ENCODE measurements at regions not wholly inside any gene's neighbourhood (a gene's known extent, or its start where the extent isn't known, plus 50 kb on each side); places are given as distances from the start of the nearest gene placed in this dataset.

DNA sequence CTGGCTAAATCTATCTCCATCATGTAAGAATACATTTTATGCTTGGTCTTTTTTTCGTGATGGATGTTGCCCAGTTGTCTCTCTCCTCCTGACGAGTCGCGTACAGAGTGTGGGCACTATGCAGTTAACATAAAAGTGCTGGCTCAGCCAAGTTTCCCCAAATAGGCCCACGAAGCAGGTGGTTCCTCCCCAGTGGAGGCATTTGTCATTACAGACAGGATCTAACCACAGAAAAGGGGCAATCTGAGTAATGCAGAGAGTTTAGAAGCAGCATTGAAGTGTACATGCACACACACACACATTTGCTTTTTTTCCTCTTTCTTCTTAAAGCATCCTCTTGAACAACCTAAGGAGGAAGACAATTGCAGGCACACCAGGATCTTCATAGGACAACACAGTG, 188.7 kb upstream of the VCX start:
- dilution Hi-C loops (cut with MboI; ENCODE audit: extremely low pct_ligation_motif_present, low sequenced_read_pairs): no loop called here
- no peak overlapping the region for H3K4me3 ChIP-seq (replicated peaks in 1 of 3; ENCODE audit: insufficient read depth in 1 of 3, low read depth in 1 of 3, low read length in 3 of 3)
- no peaks in the 10 kb centered on the region for H3K27me3 ChIP-seq (ENCODE audit: control insufficient read depth in 2 of 2, insufficient read depth in 2 of 2, low read length in 2 of 2)
- H2AFZ ChIP-seq (ENCODE audit: low read depth, low read length): no peak overlapping the region
- H3K36me3 ChIP-seq (ENCODE audit: control insufficient read depth in 2 of 2, extremely low read depth in 1 of 2, insufficient read depth in 2 of 2, low read length in 2 of 2): no peaks in the 10 kb centered on the region
- POLR2A ChIA-PET: no interaction called here
- TF ChIP-seq JUN (IDR thresholded peaks at IDR 0.05; ENCODE audit: borderline replicate concordance, insufficient read depth, insufficient read length, low read depth) (no peak), MYC (IDR thresholded peaks at IDR 0.05; ENCODE audit: low read depth, low read length) (no peak), POLR2A (IDR thresholded peaks at IDR 0.05; ENCODE audit: low read depth, low read length) (no peak), FOS (IDR thresholded peaks at IDR 0.05; ENCODE audit: borderline replicate concordance, insufficient read depth, low read length) (no peak), GATA2 (IDR thresholded peaks at IDR 0.05; ENCODE audit: insufficient read depth, insufficient read length, low read depth, low read length) (no peak), EZH2 (IDR thresholded peaks at IDR 0.05; ENCODE audit: borderline replicate concordance, low read depth, low read length, severe bottlenecking) (no peak), POLR2AphosphoS5 (IDR thresholded peaks at IDR 0.05; ENCODE audit: insufficient read depth, low read depth, low read length) (no peak), MAX (IDR thresholded peaks at IDR 0.05; ENCODE audit: insufficient read depth, insufficient read length) (no peak)
- TF ChIP-seq, protein P1, sequence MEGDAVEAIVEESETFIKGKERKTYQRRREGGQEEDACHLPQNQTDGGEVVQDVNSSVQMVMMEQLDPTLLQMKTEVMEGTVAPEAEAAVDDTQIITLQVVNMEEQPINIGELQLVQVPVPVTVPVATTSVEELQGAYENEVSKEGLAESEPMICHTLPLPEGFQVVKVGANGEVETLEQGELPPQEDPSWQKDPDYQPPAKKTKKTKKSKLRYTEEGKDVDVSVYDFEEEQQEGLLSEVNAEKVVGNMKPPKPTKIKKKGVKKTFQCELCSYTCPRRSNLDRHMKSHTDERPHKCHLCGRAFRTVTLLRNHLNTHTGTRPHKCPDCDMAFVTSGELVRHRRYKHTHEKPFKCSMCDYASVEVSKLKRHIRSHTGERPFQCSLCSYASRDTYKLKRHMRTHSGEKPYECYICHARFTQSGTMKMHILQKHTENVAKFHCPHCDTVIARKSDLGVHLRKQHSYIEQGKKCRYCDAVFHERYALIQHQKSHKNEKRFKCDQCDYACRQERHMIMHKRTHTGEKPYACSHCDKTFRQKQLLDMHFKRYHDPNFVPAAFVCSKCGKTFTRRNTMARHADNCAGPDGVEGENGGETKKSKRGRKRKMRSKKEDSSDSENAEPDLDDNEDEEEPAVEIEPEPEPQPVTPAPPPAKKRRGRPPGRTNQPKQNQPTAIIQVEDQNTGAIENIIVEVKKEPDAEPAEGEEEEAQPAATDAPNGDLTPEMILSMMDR (IDR thresholded peaks at IDR 0.05; ENCODE audit: extremely low read depth in 1 of 2, insufficient read depth in 1 of 2, low read depth in 1 of 2, low read length in 2 of 2): no peak
- CTCF ChIA-PET: no interaction called here
- FAIRE-seq: no peak
- no peaks in the 10 kb centered on the region for H4K20me1 ChIP-seq (replicated peaks; ENCODE audit: control insufficient read depth, extremely low read depth, insufficient read depth, low read length)
- H3K4me1 ChIP-seq (ENCODE audit: control insufficient read depth, extremely low read depth, insufficient read depth, low read length): no peaks in the 10 kb centered on the region
- intact Hi-C loops (cut with micrococcal nuclease): no loop called here
- BruUV-seq (replicated peaks): no TSS peak
- no peak overlapping the region for H3K4me2 ChIP-seq (ENCODE audit: insufficient read depth, low read length)
- no peaks in the 10 kb centered on the region for H3K79me2 ChIP-seq (ENCODE audit: control insufficient read depth, insufficient read depth, low read length)
- H3K9ac ChIP-seq (replicated peaks; ENCODE audit: extremely low read depth, insufficient read depth, low read length): no peak overlapping the region
- no peak for DNase-seq (ENCODE audit: low read depth, low spot score)
- no peaks in the 10 kb centered on the region for H3K9me3 ChIP-seq (replicated peaks; ENCODE audit: control insufficient read depth, insufficient read depth, low read length)
- H3K9me1 ChIP-seq (replicated peaks; ENCODE audit: control insufficient read depth, extremely low read depth, insufficient read depth, low read length): no peaks in the 10 kb centered on the region
- H3K27ac ChIP-seq (ENCODE audit: insufficient read depth, low read depth, low read length): no peak overlapping the region
